ENCODE measurements at regions not wholly inside any gene's neighbourhood (a gene's known extent, or its start where the extent isn't known, plus 50 kb on each side); places are given as distances from the start of the nearest gene placed in this dataset.

GRCh38 chr7:136714062-136714461 is 154.4 kb upstream of the CHRM2 start:
- TF ChIP-seq CTCF (IDR thresholded peaks at IDR 0.05; ENCODE audit: extremely low read depth, missing control alignments) = no peak
- DNase-seq (ENCODE audit: low spot score) = no peak

GRCh38 chr7:136710751-136711150 is 157.7 kb upstream of the CHRM2 start:
- no peak for DNase-seq (ENCODE audit: low spot score)
- no peak for TF ChIP-seq CTCF (IDR thresholded peaks at IDR 0.05; ENCODE audit: extremely low read depth, missing control alignments)

GRCh38 chr7:136709876-136710275 is 158.6 kb upstream of the CHRM2 start:
- TF ChIP-seq CTCF (IDR thresholded peaks at IDR 0.05; ENCODE audit: extremely low read depth, missing control alignments) = no peak

GRCh38 chr7:136702913-136703312 is 165.5 kb upstream of the CHRM2 start:
- no peak for TF ChIP-seq CTCF (IDR thresholded peaks at IDR 0.05; ENCODE audit: extremely low read depth, missing control alignments)
- no peak for DNase-seq (ENCODE audit: low spot score)

More at GRCh38 chr7:136709876-136710275, 158.6 kb upstream of the CHRM2 start:
- DNase-seq (ENCODE audit: low spot score) = no peak

- no peak for TF ChIP-seq CTCF (IDR thresholded peaks at IDR 0.05; ENCODE audit: extremely low read depth, missing control alignments)
- DNase-seq (ENCODE audit: low spot score) = no peak
Observed at GRCh38 chr7:136698977-136699376, 169.5 kb upstream of the CHRM2 start.

- no peak for DNase-seq (ENCODE audit: low spot score)
- no peak for TF ChIP-seq CTCF (IDR thresholded peaks at IDR 0.05; ENCODE audit: extremely low read depth, missing control alignments)
Observed at GRCh38 chr7:136698231-136698630, 170.2 kb upstream of the CHRM2 start.

- DNase-seq (ENCODE audit: low spot score) = no peak
Observed at GRCh38 chr7:136697271-136697670, 171.2 kb upstream of the CHRM2 start.

More at GRCh38 chr7:136697271-136697670, 171.2 kb upstream of the CHRM2 start:
- TF ChIP-seq CTCF (IDR thresholded peaks at IDR 0.05; ENCODE audit: extremely low read depth, missing control alignments) = no peak
